HEK293T (cell line): ENCODE measurements at regions not wholly inside any gene's neighbourhood (a gene's known extent, or its start where the extent isn't known, plus 50 kb on each side); places are given as distances from the start of the nearest gene placed in this dataset.

Experiments
- ELF4 ChIP-seq: fragments of 450-650 bp; IDR thresholded peaks from 2 replicates; pipeline ENCODE4 v1.6.1; 2017; ENCODE audit warnings: antibody characterized with exemption
- FOXA1 ChIP-seq: fragments of 450-650 bp; IDR thresholded peaks from 2 replicates; pipeline ENCODE4 v1.6.1; 2016; ENCODE audit warnings: mild to moderate bottlenecking
- FOXK2 ChIP-seq: fragments of 450-650 bp; IDR thresholded peaks from 2 replicates; pipeline ENCODE4 v1.6.1; 2016; ENCODE audit warnings: mild to moderate bottlenecking
- HDGF ChIP-seq: fragments of 450-650 bp; IDR thresholded peaks from 2 replicates; pipeline ENCODE4 v1.6.1; 2017; ENCODE audit warnings: antibody characterized with exemption, borderline replicate concordance
- L3MBTL2 ChIP-seq: fragments of 450-650 bp; conservative IDR thresholded peaks from 2 replicates; pipeline ENCODE4 v1.6.1; 2016; ENCODE audit warnings: mild to moderate bottlenecking
- NFRKB ChIP-seq: fragments of 450-650 bp; IDR thresholded peaks from 2 replicates; pipeline ENCODE4 v1.6.1; 2016; ENCODE audit warnings: mild to moderate bottlenecking, moderate library complexity
- SP1 ChIP-seq: fragments of 450-650 bp; IDR thresholded peaks from 2 replicates; pipeline ENCODE4 v1.6.1; 2017
- TARDBP ChIP-seq: fragments of 450-650 bp; IDR thresholded peaks from 2 replicates; pipeline ENCODE4 v1.6.1; 2016

DNA sequence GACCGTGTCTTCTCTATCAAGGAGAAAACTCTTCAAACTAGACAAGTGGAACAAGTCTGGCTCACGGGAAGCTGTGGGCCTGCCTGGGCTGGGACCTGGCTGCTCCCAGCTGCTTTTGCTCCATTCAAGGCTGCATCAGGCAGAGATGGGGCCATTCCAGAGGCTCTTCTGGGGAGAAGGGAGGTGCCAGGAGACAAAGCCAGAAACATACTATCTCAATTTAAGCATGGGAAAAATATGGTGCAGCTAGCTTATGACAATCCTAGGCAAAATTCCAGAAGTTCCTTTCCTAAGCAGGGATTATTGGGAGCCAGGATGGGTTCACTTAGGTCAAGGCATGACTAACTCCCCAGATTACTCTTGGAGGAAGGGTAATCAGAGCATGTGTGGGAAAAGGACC, 90.8 kb upstream of the SLC2A1 start:
- TF ChIP-seq FOXA1: no peak
- TF ChIP-seq SP1: no peak
- TF ChIP-seq HDGF: no peak
- TF ChIP-seq ELF4: no peak
- no peak for TF ChIP-seq TARDBP
- TF ChIP-seq FOXK2: no peak
- TF ChIP-seq NFRKB: no peak
- TF ChIP-seq L3MBTL2: no peak
